GM12874 (cell line): ENCODE measurements at regions not wholly inside any gene's neighbourhood (a gene's known extent, or its start where the extent isn't known, plus 50 kb on each side); places are given as distances from the start of the nearest gene placed in this dataset.

ENCODE experiments used
- TF ChIP-seq, protein P1 (sequence below): IDR thresholded peaks from 2 replicates; pipeline ENCODE4 v1.5.1; 2011; ENCODE audit warnings: low read depth, mild to moderate bottlenecking, control low read depth, low read length, moderate library complexity; ENCODE audit not compliant: insufficient read depth

DNA sequence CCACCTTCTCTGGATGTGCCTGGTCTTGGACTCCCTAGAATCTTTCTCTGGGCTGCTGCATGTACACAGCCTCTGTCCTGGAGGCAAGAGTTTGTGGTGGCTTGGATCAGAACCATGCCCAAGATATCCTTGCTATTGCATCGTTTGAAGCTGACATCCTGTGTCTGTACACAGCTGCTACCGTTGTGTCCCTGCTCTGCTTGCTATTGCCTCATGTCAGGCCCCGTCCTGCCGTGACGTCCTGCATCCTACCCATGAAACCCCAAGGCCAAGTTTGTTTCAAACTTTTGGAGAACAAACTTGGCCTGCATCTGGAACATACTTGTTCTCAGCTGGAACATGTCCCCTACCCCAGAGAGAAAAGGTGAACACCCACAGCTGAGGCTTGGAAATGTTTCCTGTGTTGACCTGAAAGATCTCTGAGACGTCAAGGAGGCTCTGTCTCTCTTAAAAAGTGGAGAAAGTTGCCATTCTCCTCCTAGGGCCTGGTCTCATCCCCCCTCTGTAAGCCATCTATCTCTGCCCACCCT lies 78.1 kb downstream of the HFE start:
- TF ChIP-seq, protein P1, sequence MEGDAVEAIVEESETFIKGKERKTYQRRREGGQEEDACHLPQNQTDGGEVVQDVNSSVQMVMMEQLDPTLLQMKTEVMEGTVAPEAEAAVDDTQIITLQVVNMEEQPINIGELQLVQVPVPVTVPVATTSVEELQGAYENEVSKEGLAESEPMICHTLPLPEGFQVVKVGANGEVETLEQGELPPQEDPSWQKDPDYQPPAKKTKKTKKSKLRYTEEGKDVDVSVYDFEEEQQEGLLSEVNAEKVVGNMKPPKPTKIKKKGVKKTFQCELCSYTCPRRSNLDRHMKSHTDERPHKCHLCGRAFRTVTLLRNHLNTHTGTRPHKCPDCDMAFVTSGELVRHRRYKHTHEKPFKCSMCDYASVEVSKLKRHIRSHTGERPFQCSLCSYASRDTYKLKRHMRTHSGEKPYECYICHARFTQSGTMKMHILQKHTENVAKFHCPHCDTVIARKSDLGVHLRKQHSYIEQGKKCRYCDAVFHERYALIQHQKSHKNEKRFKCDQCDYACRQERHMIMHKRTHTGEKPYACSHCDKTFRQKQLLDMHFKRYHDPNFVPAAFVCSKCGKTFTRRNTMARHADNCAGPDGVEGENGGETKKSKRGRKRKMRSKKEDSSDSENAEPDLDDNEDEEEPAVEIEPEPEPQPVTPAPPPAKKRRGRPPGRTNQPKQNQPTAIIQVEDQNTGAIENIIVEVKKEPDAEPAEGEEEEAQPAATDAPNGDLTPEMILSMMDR: no peak

DNA sequence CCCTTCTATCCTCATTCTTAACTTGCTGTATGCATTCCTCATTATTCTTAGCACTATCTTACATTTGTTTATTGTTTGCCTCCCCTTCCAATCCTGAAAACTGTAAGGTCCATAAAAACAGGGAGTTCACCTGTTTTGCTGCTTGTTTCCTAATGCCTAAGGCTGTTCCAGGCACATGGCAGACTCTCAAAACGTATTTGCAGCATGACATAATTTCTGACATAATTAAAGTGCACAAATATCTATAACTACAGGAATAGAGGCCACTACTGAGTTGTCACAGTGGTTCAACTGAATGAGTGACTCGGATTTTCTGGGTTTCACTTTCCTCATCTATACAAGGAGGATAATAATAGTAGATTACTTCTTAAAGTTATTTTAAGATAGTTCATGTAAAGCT lies 83.0 kb downstream of the HFE start:
- TF ChIP-seq, protein P1: no peak

DNA sequence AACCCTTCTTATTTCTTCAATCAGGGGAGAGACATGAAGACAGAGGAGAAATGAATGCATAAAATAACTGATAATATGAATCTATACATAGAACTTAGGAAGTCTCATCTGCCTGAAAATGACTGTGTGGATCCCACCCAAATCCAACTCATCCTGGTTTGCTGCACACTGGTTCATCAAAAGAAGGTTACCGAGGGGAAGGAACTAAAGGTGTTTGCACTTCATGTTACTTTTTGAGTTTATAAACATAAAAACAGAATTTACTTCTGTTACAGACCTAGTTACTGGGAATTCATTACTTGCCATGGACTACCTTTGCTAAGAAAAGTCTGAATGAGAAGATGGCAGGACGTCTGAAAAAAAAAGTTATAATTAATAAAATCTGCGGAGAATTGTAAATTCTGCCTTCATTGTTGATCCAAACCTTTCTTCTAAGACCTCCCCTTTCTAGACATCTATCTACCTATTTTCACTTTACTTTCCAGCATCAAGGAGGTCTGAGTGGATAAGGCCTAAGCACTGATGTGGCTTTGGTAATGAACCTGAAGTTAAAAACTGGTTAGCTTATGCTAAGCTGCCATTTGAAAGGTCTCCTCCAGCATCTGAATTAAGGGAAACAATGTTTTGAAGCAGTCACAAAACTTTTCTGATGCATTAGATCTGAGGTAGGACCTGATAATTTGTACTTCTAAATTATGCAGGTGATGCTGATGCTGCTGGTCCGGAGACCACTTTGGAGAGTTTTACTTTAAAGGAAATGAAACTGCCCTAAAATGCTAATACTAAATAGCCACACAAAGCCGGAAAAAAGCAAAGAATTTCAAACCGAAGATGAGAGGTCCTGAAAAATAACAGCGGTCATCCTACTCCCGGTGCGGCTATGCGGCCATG lies 84.0 kb downstream of the HFE start:
- TF ChIP-seq, protein P1: no peak

DNA sequence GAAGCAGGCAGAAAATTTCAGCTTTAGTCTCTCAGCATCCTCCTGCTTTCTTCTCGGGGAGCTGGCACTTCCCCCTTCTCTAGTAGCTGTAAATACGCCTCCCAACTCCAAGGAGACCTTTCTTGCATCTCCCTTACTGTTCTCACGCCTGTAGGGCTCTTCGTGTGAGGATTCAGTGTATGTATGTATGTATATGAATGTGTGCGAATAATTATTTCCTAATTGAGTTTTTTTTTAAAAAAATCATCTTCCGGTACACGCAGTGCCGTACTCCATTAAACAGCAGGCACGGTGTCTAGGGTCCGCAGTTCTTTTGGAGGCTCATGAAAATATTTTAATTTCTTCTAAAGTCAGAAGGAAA lies 85.4 kb downstream of the HFE start:
- TF ChIP-seq, protein P1: no peak

DNA sequence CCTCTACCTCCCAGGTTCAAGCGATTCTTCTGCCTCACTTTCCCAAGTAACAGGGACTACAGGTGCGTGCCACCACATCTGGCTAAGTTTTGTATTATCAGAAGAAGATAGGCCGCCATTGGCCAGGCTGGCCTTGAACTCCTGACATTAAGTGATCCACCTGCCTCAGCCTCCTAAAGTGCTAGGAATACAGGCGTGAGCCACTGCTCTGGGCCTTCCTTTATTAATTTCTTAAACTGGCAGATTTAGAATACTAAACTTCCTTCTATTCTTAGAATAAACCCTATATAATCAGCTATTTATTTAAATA lies 86.6 kb downstream of the HFE start:
- TF ChIP-seq, protein P1: no peak

DNA sequence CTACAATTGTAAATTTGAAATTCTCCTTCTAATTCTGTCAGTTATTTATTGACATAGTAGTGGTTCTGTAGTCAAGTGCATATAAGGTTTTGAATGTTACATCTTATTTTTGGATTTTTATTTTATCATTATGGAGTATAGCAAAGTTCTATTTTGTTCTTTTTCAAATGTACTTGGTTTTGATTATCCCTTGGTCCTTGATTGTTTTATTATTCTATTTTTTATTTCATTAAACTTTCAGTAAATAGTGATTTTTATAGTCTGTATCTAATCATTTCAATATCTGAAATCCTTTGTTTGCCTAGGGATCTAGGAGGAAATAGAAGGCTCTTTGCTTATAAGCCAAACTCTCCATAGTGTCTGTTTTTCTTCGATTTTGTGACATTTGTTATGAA lies 87.8 kb downstream of the HFE start:
- TF ChIP-seq, protein P1: no peak

DNA sequence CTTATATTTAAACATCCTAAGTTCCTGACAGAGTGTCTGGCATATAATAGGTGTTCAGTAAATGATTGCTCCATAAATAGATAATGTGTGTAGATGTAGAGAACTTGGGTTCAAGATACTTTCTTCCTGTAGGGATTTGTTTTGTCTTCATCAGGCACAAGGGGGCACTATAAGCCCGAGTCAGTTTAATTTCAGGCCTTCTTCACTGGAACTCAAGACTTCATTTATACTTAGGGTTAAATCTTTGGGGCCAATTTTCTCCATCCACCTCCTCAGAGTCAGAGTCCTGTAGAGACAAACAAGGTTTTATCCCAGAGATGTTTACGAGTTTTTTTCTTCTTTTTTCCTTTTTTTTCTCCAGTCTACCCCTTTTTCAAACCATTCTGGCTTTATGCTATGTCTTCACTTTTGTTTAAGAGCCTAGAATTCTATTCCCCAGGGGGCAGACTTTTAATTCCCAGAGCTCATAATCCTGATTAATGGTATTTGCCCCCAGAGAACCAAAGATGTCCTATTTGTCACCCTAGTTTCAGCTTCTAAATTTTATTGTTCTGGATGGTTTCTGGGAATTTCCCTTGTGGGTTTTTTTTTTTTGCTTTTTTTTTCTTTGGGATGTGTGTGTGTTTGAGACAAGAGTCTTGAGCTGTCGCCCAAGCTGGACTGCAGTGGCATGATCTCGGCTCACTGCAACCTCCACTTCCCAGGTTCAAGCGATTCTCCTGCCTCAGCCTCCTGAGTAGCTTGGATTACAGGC lies 88.4 kb downstream of the HFE start:
- TF ChIP-seq, protein P1: peak; percentile 44; the same call in 1 of the 2 replicates
